Osteoblast (primary cell): ENCODE measurements at regions not wholly inside any gene's neighbourhood (a gene's known extent, or its start where the extent isn't known, plus 50 kb on each side); places are given as distances from the start of the nearest gene placed in this dataset.

ENCODE experiments used
- DNase-seq: peaks from one replicate; pipeline ENCODE4 v3.0.0; 2011; ENCODE audit warnings: low spot score, mixed read lengths; ENCODE audit not compliant: insufficient read length; ENCODE audit errors: missing footprints
- H2AFZ ChIP-seq: 2 replicates; pipeline ENCODE4 v1.6.0; 2011; ENCODE audit warnings: mild to moderate bottlenecking, low read length
- H3K27ac ChIP-seq: 2 replicates; pipeline ENCODE4 v1.5.1; 2011; ENCODE audit warnings: mild to moderate bottlenecking, low read depth, low read length, moderate library complexity
- H3K27me3 ChIP-seq: 2 replicates; pipeline ENCODE4 v1.6.0; 2012; ENCODE audit warnings: mild to moderate bottlenecking, control low read depth, inconsistent platforms, low read length, moderate library complexity; ENCODE audit not compliant: insufficient read depth
- H3K36me3 ChIP-seq: 2 replicates; pipeline ENCODE4 v1.5.1; 2011; ENCODE audit warnings: mild to moderate bottlenecking, low read length, control low read depth, moderate library complexity; ENCODE audit not compliant: insufficient read depth
- H3K4me1 ChIP-seq: 2 replicates; pipeline ENCODE4 v1.5.1; 2011; ENCODE audit warnings: mild to moderate bottlenecking, low read length, control low read depth, moderate library complexity; ENCODE audit not compliant: insufficient read depth
- H3K4me2 ChIP-seq: 2 replicates; pipeline ENCODE4 v1.6.0; 2011; ENCODE audit warnings: mild to moderate bottlenecking, low read length; ENCODE audit not compliant: insufficient read depth
- H3K4me3 ChIP-seq: fragments of 200-600 bp; sonication (generic); 3 replicates; pipeline ENCODE4 v1.5.1; 2012; ENCODE audit warnings: mild to moderate bottlenecking, low read length, inconsistent platforms; ENCODE audit not compliant: insufficient read depth
- H3K79me2 ChIP-seq: 2 replicates; pipeline ENCODE4 v1.6.0; 2012; ENCODE audit warnings: mild to moderate bottlenecking, low read length, control low read depth, inconsistent platforms; ENCODE audit not compliant: insufficient read depth
- H3K9me3 ChIP-seq: 2 replicates; pipeline ENCODE4 v1.5.1; 2011; ENCODE audit warnings: low read depth, low read length, control low read depth
- H4K20me1 ChIP-seq: 2 replicates; pipeline ENCODE4 v1.6.0; 2012; ENCODE audit warnings: mild to moderate bottlenecking, low read length, control low read depth; ENCODE audit not compliant: insufficient read depth
- TF ChIP-seq, protein P1 (sequence below): IDR thresholded peaks from 2 replicates; pipeline ENCODE4 v1.5.1; 2011; ENCODE audit warnings: mild to moderate bottlenecking, low read depth, low read length, moderate library complexity; ENCODE audit errors: extremely low read depth

- TF ChIP-seq, protein P1, sequence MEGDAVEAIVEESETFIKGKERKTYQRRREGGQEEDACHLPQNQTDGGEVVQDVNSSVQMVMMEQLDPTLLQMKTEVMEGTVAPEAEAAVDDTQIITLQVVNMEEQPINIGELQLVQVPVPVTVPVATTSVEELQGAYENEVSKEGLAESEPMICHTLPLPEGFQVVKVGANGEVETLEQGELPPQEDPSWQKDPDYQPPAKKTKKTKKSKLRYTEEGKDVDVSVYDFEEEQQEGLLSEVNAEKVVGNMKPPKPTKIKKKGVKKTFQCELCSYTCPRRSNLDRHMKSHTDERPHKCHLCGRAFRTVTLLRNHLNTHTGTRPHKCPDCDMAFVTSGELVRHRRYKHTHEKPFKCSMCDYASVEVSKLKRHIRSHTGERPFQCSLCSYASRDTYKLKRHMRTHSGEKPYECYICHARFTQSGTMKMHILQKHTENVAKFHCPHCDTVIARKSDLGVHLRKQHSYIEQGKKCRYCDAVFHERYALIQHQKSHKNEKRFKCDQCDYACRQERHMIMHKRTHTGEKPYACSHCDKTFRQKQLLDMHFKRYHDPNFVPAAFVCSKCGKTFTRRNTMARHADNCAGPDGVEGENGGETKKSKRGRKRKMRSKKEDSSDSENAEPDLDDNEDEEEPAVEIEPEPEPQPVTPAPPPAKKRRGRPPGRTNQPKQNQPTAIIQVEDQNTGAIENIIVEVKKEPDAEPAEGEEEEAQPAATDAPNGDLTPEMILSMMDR = no peak
- H3K79me2 ChIP-seq = no peaks in the 10 kb centered on the region
- no peaks in the 10 kb centered on the region for H4K20me1 ChIP-seq
- no peaks in the 10 kb centered on the region for H3K27me3 ChIP-seq
- no peak overlapping the region for H2AFZ ChIP-seq
- no peaks in the 10 kb centered on the region for H3K36me3 ChIP-seq
- no peaks in the 10 kb centered on the region for H3K9me3 ChIP-seq
- no peaks in the 10 kb centered on the region for H3K4me1 ChIP-seq
- no peak overlapping the region for H3K27ac ChIP-seq
- no peak overlapping the region for H3K4me3 ChIP-seq
- H3K4me2 ChIP-seq = no peak overlapping the region
- no peak for DNase-seq
Observed at GRCh38 chr9:80385246-80385645, 813.5 kb downstream of the TLE4 start.

GRCh38 chr9:80383331-80383730, 811.6 kb downstream of the TLE4 start:
- no peaks in the 10 kb centered on the region for H3K79me2 ChIP-seq
- no peaks in the 10 kb centered on the region for H3K9me3 ChIP-seq
- H3K27me3 ChIP-seq = no peaks in the 10 kb centered on the region
- no peaks in the 10 kb centered on the region for H3K4me1 ChIP-seq
- TF ChIP-seq, protein P1 = no peak
- H3K27ac ChIP-seq = no peak overlapping the region
- no peaks in the 10 kb centered on the region for H4K20me1 ChIP-seq
- no peak overlapping the region for H3K4me3 ChIP-seq
- no peak overlapping the region for H3K4me2 ChIP-seq
- DNase-seq = peak; percentile 66
- H2AFZ ChIP-seq = no peak overlapping the region
- no peaks in the 10 kb centered on the region for H3K36me3 ChIP-seq

GRCh38 chr9:80382211-80382891, 810.6 kb downstream of the TLE4 start:
- H3K9me3 ChIP-seq = no peaks in the 10 kb centered on the region
- DNase-seq = peak; percentile 46

DNA sequence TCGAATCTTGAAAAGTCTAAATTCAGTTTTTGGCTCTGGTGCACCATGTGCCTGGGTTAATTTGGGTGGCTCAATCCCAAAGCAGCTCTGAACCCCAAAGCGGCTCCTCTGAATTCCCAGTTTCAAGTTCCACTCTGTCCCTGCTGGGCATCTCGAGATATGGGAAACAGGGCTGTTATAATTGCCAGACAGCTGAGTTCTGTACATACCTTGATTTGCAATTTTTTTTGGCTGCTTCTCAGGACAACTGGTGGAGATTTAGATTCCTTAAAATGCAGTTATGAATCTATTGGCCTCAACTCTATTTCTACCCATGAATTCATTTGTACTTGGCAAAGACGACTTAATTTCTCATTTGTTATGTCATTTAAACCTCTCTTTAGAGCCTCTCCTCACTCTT, 808.5 kb downstream of the TLE4 start:
- no peaks in the 10 kb centered on the region for H3K4me1 ChIP-seq
- TF ChIP-seq, protein P1 = no peak
- H3K36me3 ChIP-seq = no peaks in the 10 kb centered on the region
- H3K9me3 ChIP-seq = no peaks in the 10 kb centered on the region
- no peak overlapping the region for H3K4me3 ChIP-seq
- no peaks in the 10 kb centered on the region for H4K20me1 ChIP-seq
- no peak overlapping the region for H3K4me2 ChIP-seq
- H2AFZ ChIP-seq = no peak overlapping the region
- H3K27me3 ChIP-seq = no peaks in the 10 kb centered on the region
- H3K79me2 ChIP-seq = no peaks in the 10 kb centered on the region
- H3K27ac ChIP-seq = no peak overlapping the region
- DNase-seq = no peak

More at GRCh38 chr9:80382211-80382891, 810.6 kb downstream of the TLE4 start:
- no peaks in the 10 kb centered on the region for H3K79me2 ChIP-seq
- H4K20me1 ChIP-seq = no peaks in the 10 kb centered on the region
- H3K4me2 ChIP-seq = no peak overlapping the region
- no peaks in the 10 kb centered on the region for H3K27me3 ChIP-seq
- no peak overlapping the region for H3K4me3 ChIP-seq
- H2AFZ ChIP-seq = no peak overlapping the region
- no peak overlapping the region for H3K27ac ChIP-seq
- TF ChIP-seq, protein P1 = no peak
- H3K4me1 ChIP-seq = no peaks in the 10 kb centered on the region
- H3K36me3 ChIP-seq = no peaks in the 10 kb centered on the region
